G401 (cell line): ENCODE measurements at regions not wholly inside any gene's neighbourhood (a gene's known extent, or its start where the extent isn't known, plus 50 kb on each side); places are given as distances from the start of the nearest gene placed in this dataset.

ENCODE experiments used
- DNase-seq: peaks from one replicate; pipeline ENCODE4 v3.0.0-alpha.2; 2015; ENCODE audit warnings: low spot score
- in situ Hi-C: cut with HindIII; loops from 2 replicates; pipeline ENCODE4 v1.10.0; 2016; ENCODE audit warnings: low sequenced_read_pairs, mixed read lengths

- in situ Hi-C loops, result no loop called here
These were observed 118.5 kb upstream of the NPFFR2 start for GRCh38 chr4:71913275-71913674.

GRCh38 chr4:71923070-71923469 lies 108.7 kb upstream of the NPFFR2 start:
- in situ Hi-C loops, result no loop called here
- no peak for DNase-seq

More at GRCh38 chr4:71913275-71913674, 118.5 kb upstream of the NPFFR2 start:
- no peak for DNase-seq

- in situ Hi-C loops, result no loop called here
- no peak for DNase-seq
These were observed 101.3 kb upstream of the NPFFR2 start for GRCh38 chr4:71930459-71930858.

- no peak for DNase-seq
- in situ Hi-C loops, result no loop called here
These were observed 98.9 kb upstream of the NPFFR2 start for GRCh38 chr4:71932941-71933340.

GRCh38 chr4:71938776-71939175 lies 93.0 kb upstream of the NPFFR2 start:
- no peak for DNase-seq
- in situ Hi-C loops, result no loop called here

- in situ Hi-C loops, result no loop called here
- peak; percentile 6 for DNase-seq
These were observed 90.8 kb upstream of the NPFFR2 start for GRCh38 chr4:71941001-71941400.

- in situ Hi-C loops, result no loop called here
- DNase-seq, result no peak
These were observed 86.8 kb upstream of the NPFFR2 start for GRCh38 chr4:71944956-71945355.

GRCh38 chr4:71945791-71946190 lies 86.0 kb upstream of the NPFFR2 start:
- DNase-seq, result no peak
- in situ Hi-C loops, result no loop called here

- DNase-seq, result no peak
- in situ Hi-C loops, result no loop called here
These were observed 72.8 kb upstream of the NPFFR2 start for GRCh38 chr4:71958978-71959377.

GRCh38 chr4:71962622-71963264 lies 69.1 kb upstream of the NPFFR2 start:
- in situ Hi-C loops, result no loop called here
- DNase-seq, result no peak

GRCh38 chr4:71974681-71975080 lies 57.1 kb upstream of the NPFFR2 start:
- in situ Hi-C loops, result no loop called here
- no peak for DNase-seq

- in situ Hi-C loops, result no loop called here
- DNase-seq, result no peak
These were observed 55.3 kb upstream of the NPFFR2 start for GRCh38 chr4:71976523-71976922.

GRCh38 chr4:71978210-71978835 lies 53.5 kb upstream of the NPFFR2 start:
- in situ Hi-C loops, result no loop called here

GRCh38 chr4:71980976-71981375 lies 50.8 kb upstream of the NPFFR2 start:
- no peak for DNase-seq

More at GRCh38 chr4:71978210-71978835, 53.5 kb upstream of the NPFFR2 start:
- DNase-seq, result no peak

More at GRCh38 chr4:71980976-71981375, 50.8 kb upstream of the NPFFR2 start:
- in situ Hi-C loops, result no loop called here
